ENCODE measurements at regions not wholly inside any gene's neighbourhood (a gene's known extent, or its start where the extent isn't known, plus 50 kb on each side); places are given as distances from the start of the nearest gene placed in this dataset.

GRCh38 chr1:112196008-112196588 lies 199.9 kb upstream of the CTTNBP2NL start:
- no peak for TF ChIP-seq CTCF (conservative IDR thresholded peaks at IDR 0.05 in 1 of 2, IDR thresholded peaks at IDR 0.05 in 1 of 2; ENCODE audit: low read depth in 1 of 2, low read length in 2 of 2)
- no peak for TF ChIP-seq EZH2 (IDR thresholded peaks at IDR 0.05; ENCODE audit: low read length, missing control alignments)

All from fibroblast of lung (primary cell).